ENCODE measurements at regions not wholly inside any gene's neighbourhood (a gene's known extent, or its start where the extent isn't known, plus 50 kb on each side); places are given as distances from the start of the nearest gene placed in this dataset.

DNA sequence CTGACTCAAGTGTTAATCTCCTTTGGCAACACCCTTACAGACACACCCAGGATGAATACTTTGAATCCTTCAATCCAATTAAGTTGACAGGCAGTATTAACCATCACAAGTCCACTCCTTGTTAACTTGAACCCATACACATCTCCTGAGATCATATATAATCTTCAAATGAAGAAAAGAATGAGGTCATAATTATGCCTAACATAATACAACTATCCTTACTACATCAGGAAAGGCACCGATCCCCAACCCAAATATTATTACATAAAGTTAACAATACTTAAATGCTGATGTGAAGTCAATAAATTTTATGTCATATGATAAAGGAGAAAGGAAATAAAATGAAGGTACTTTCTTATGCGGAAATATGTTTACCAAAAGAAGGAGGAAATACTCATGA lies 649.9 kb downstream of the KCNJ2 start:
- H3K27me3 ChIP-seq (ENCODE audit: control insufficient read depth in 1 of 2, insufficient read depth in 2 of 2, low read length in 1 of 2): no peaks in the 10 kb centered on the region
- ATAC-seq (ENCODE audit: low FRiP score) (no peak), DNase-seq (no peak)
- H3K36me3 ChIP-seq (ENCODE audit: control insufficient read depth in 1 of 2, insufficient read depth in 2 of 2, low read length in 1 of 2): no peaks in the 10 kb centered on the region
- H3K9me3 ChIP-seq (ENCODE audit: control insufficient read depth, low read length): peaks cover 2% of the 10 kb centered on the region
- 88 to 91% methylated on average over 2 of the region's 2 CpGs for WGBS, 2 donors
- no peak overlapping the region for H3K27ac ChIP-seq (ENCODE audit: low read depth in 1 of 2, low read length in 2 of 2)
- H3K4me1 ChIP-seq (ENCODE audit: control insufficient read depth in 1 of 2, insufficient read depth in 2 of 2, low read length in 2 of 2): no peaks in the 10 kb centered on the region
- intact Hi-C loops (cut with DNase I): no loop called here
- no peak overlapping the region for H3K4me3 ChIP-seq (ENCODE audit: low read length in 2 of 2)

- no peak overlapping the region for H3K27ac ChIP-seq (ENCODE audit: low read depth in 1 of 2, low read length in 2 of 2)
- peaks cover 2% of the 10 kb centered on the region for H3K9me3 ChIP-seq (ENCODE audit: control insufficient read depth, low read length)
- no peak overlapping the region for H3K4me3 ChIP-seq (ENCODE audit: low read length in 2 of 2)
- H3K36me3 ChIP-seq (ENCODE audit: control insufficient read depth in 1 of 2, insufficient read depth in 2 of 2, low read length in 1 of 2): no peaks in the 10 kb centered on the region
- intact Hi-C loops (cut with DNase I): no loop called here
- H3K27me3 ChIP-seq (ENCODE audit: control insufficient read depth in 1 of 2, insufficient read depth in 2 of 2, low read length in 1 of 2): no peaks in the 10 kb centered on the region
- WGBS, 2 donors: 76 to 84% methylated on average over 6 of the region's 6 CpGs
- ATAC-seq (ENCODE audit: low FRiP score) (no peak), DNase-seq (no peak)
- H3K4me1 ChIP-seq (ENCODE audit: control insufficient read depth in 1 of 2, insufficient read depth in 2 of 2, low read length in 2 of 2): no peaks in the 10 kb centered on the region
Observed at GRCh38 chr17:70820276-70820675, 650.9 kb downstream of the KCNJ2 start.

DNA sequence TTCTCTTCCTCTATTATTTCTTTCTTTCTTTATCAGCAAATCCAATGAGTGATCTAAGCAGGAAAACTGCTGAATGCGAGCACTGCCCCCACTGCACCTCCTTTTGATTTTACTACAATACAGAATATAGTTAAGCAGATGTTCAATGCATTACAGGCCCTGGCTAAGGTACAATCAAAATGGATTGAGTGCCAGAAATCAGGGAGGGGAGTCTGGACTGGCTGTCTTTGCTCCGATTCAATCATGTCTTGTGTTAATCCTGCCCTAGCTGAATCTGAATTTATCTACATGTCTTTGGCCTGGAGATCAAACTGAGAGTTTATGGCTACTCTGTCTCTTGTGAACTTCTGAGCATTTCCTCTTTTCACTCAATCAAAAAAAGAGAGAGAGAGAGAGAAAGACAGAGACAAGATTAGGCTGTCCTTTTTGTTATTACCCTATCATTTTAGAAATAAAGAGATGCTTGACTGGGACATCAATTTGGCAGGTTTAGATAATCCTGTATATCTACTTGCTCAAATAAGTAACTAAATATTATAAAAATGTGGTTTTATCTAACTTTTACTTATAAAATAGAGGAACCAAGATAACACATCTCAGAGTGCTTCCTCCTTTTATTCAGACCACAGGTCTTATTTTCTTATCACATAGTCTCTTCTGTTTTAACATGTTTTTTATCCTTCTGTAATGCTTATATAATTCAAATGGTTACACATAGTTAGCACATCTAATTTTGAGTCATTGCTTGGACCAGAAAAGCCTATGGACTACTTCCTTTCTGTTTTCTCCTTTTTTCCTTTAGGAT lies 656.2 kb downstream of the KCNJ2 start:
- 33 to 39% methylated on average over 2 of the region's 2 CpGs for WGBS, 2 donors
- peaks cover 2% of the 10 kb centered on the region for H3K9me3 ChIP-seq (ENCODE audit: control insufficient read depth, low read length)
- H3K27ac ChIP-seq (ENCODE audit: low read depth in 1 of 2, low read length in 2 of 2): no peak overlapping the region
- no peaks in the 10 kb centered on the region for H3K27me3 ChIP-seq (ENCODE audit: control insufficient read depth in 1 of 2, insufficient read depth in 2 of 2, low read length in 1 of 2)
- H3K4me3 ChIP-seq (ENCODE audit: low read length in 2 of 2): no peak overlapping the region
- intact Hi-C loops (cut with DNase I): no loop called here
- H3K4me1 ChIP-seq (ENCODE audit: control insufficient read depth in 1 of 2, insufficient read depth in 2 of 2, low read length in 2 of 2): no peaks in the 10 kb centered on the region
- no peak for DNase-seq
- no peaks in the 10 kb centered on the region for H3K36me3 ChIP-seq (ENCODE audit: control insufficient read depth in 1 of 2, insufficient read depth in 2 of 2, low read length in 1 of 2)
- no peak for ATAC-seq (ENCODE audit: low FRiP score)

DNA sequence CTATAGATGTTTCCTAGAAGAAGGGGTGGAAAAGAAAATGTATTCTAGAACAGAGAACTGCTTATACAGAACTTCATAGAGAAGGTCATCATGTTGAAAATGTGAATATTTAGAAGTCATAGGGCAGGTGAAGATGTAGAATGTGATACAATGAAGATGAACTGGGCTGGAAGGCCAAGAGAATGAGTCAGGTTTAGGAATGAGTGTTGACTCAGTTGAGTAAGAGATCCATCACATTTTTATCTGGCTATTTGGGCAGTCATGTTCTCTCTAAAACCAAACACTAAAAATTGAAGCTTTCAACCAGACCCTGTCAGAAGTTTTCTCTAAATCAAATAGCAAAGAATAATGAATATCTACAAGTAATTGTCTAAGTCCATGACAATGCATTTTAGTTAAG lies 660.5 kb downstream of the KCNJ2 start:
- H3K27ac ChIP-seq (ENCODE audit: low read depth in 1 of 2, low read length in 2 of 2): no peak overlapping the region
- H3K27me3 ChIP-seq (ENCODE audit: control insufficient read depth in 1 of 2, insufficient read depth in 2 of 2, low read length in 1 of 2): no peaks in the 10 kb centered on the region
- H3K4me3 ChIP-seq (ENCODE audit: low read length in 2 of 2): no peak overlapping the region
- H3K36me3 ChIP-seq (ENCODE audit: control insufficient read depth in 1 of 2, insufficient read depth in 2 of 2, low read length in 1 of 2): no peaks in the 10 kb centered on the region
- ATAC-seq (ENCODE audit: low FRiP score) (no peak), DNase-seq (no peak)
- H3K4me1 ChIP-seq (ENCODE audit: control insufficient read depth in 1 of 2, insufficient read depth in 2 of 2, low read length in 2 of 2): no peaks in the 10 kb centered on the region
- intact Hi-C loops (cut with DNase I): no loop called here
- no peaks in the 10 kb centered on the region for H3K9me3 ChIP-seq (ENCODE audit: control insufficient read depth, low read length)

- ATAC-seq (ENCODE audit: low FRiP score) (no peak), DNase-seq (no peak)
- Histone ChIP-seq H3K4me3 (ENCODE audit: low read length in 2 of 2) (no peak overlapping the region), H3K4me1 (ENCODE audit: control insufficient read depth in 1 of 2, insufficient read depth in 2 of 2, low read length in 2 of 2) (no peaks in the 10 kb centered on the region), H3K27ac (ENCODE audit: low read depth in 1 of 2, low read length in 2 of 2) (no peak overlapping the region), H3K36me3 (ENCODE audit: control insufficient read depth in 1 of 2, insufficient read depth in 2 of 2, low read length in 1 of 2) (no peaks in the 10 kb centered on the region), H3K9me3 (ENCODE audit: control insufficient read depth, low read length) (peaks cover 1% of the 10 kb centered on the region), H3K27me3 (ENCODE audit: control insufficient read depth in 1 of 2, insufficient read depth in 2 of 2, low read length in 1 of 2) (no peaks in the 10 kb centered on the region)
- 82 to 85% methylated on average over 3 of the region's 3 CpGs for WGBS, 2 donors
- intact Hi-C loops (cut with DNase I): no loop called here
Observed at GRCh38 chr17:70834039-70834438, 664.7 kb downstream of the KCNJ2 start.

GRCh38 chr17:70848785-70849184 lies 679.5 kb downstream of the KCNJ2 start:
- Histone ChIP-seq H3K4me3 (ENCODE audit: low read length in 2 of 2) (no peak overlapping the region), H3K9me3 (ENCODE audit: control insufficient read depth, low read length) (no peaks in the 10 kb centered on the region), H3K27ac (ENCODE audit: low read depth in 1 of 2, low read length in 2 of 2) (no peak overlapping the region), H3K4me1 (ENCODE audit: control insufficient read depth in 1 of 2, insufficient read depth in 2 of 2, low read length in 2 of 2) (no peaks in the 10 kb centered on the region), H3K36me3 (ENCODE audit: control insufficient read depth in 1 of 2, insufficient read depth in 2 of 2, low read length in 1 of 2) (no peaks in the 10 kb centered on the region), H3K27me3 (ENCODE audit: control insufficient read depth in 1 of 2, insufficient read depth in 2 of 2, low read length in 1 of 2) (no peaks in the 10 kb centered on the region)
- ATAC-seq (ENCODE audit: low FRiP score) (no peak), DNase-seq (no peak)
- intact Hi-C loops (cut with DNase I): no loop called here
- 37 to 41% methylated on average over 3 of the region's 3 CpGs for WGBS, 2 donors

- H3K36me3 ChIP-seq (ENCODE audit: control insufficient read depth in 1 of 2, insufficient read depth in 2 of 2, low read length in 1 of 2): no peaks in the 10 kb centered on the region
- no peaks in the 10 kb centered on the region for H3K4me1 ChIP-seq (ENCODE audit: control insufficient read depth in 1 of 2, insufficient read depth in 2 of 2, low read length in 2 of 2)
- ATAC-seq (ENCODE audit: low FRiP score): no peak
- no peak for DNase-seq
- 20 to 28% methylated on average over 8 of the region's 8 CpGs for WGBS, 2 donors
- no peaks in the 10 kb centered on the region for H3K9me3 ChIP-seq (ENCODE audit: control insufficient read depth, low read length)
- H3K27ac ChIP-seq (ENCODE audit: low read depth in 1 of 2, low read length in 2 of 2): no peak overlapping the region
- H3K27me3 ChIP-seq (ENCODE audit: control insufficient read depth in 1 of 2, insufficient read depth in 2 of 2, low read length in 1 of 2): no peaks in the 10 kb centered on the region
- H3K4me3 ChIP-seq (ENCODE audit: low read length in 2 of 2): no peak overlapping the region
- intact Hi-C loops (cut with DNase I): no loop called here
Observed at GRCh38 chr17:70855401-70856054, 686.2 kb downstream of the KCNJ2 start.

DNA sequence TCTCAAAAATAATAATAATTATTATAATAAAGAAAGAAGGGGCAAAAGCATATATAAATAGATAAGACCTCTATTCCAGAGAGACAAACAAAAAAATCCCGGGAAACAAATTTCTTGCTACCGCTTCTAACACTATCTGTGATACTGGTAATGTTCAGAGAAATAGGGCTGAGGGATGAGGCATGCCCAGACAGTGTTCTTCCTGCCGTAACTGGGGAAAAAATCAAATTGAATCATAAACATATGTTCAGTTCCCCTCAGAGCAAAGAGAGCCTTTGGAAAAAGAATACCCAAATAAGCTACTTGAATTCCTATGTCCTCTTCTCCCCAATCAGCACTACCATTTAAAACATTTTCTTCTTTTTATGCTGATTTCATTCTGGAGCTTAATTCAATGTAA lies 688.0 kb downstream of the KCNJ2 start:
- ATAC-seq (ENCODE audit: low FRiP score) (no peak), DNase-seq (no peak)
- Histone ChIP-seq H3K27ac (ENCODE audit: low read depth in 1 of 2, low read length in 2 of 2) (no peak overlapping the region), H3K27me3 (ENCODE audit: control insufficient read depth in 1 of 2, insufficient read depth in 2 of 2, low read length in 1 of 2) (no peaks in the 10 kb centered on the region), H3K4me1 (ENCODE audit: control insufficient read depth in 1 of 2, insufficient read depth in 2 of 2, low read length in 2 of 2) (no peaks in the 10 kb centered on the region), H3K9me3 (ENCODE audit: control insufficient read depth, low read length) (no peaks in the 10 kb centered on the region), H3K4me3 (ENCODE audit: low read length in 2 of 2) (no peak overlapping the region), H3K36me3 (ENCODE audit: control insufficient read depth in 1 of 2, insufficient read depth in 2 of 2, low read length in 1 of 2) (no peaks in the 10 kb centered on the region)
- WGBS, 2 donors: 82 to 86% methylated on average over 3 of the region's 3 CpGs
- intact Hi-C loops (cut with DNase I): no loop called here

GRCh38 chr17:70859829-70860228 lies 690.5 kb downstream of the KCNJ2 start:
- no peak overlapping the region for H3K27ac ChIP-seq (ENCODE audit: low read depth in 1 of 2, low read length in 2 of 2)
- no peaks in the 10 kb centered on the region for H3K36me3 ChIP-seq (ENCODE audit: control insufficient read depth in 1 of 2, insufficient read depth in 2 of 2, low read length in 1 of 2)
- no peaks in the 10 kb centered on the region for H3K4me1 ChIP-seq (ENCODE audit: control insufficient read depth in 1 of 2, insufficient read depth in 2 of 2, low read length in 2 of 2)
- WGBS, 2 donors: 55 to 63% methylated on average over 1 of the region's 1 CpG
- H3K9me3 ChIP-seq (ENCODE audit: control insufficient read depth, low read length): no peaks in the 10 kb centered on the region
- ATAC-seq (ENCODE audit: low FRiP score) (no peak), DNase-seq (no peak)
- H3K27me3 ChIP-seq (ENCODE audit: control insufficient read depth in 1 of 2, insufficient read depth in 2 of 2, low read length in 1 of 2): no peaks in the 10 kb centered on the region
- intact Hi-C loops (cut with DNase I): no loop called here
- no peak overlapping the region for H3K4me3 ChIP-seq (ENCODE audit: low read length in 2 of 2)
